NCI-H774 (cell line): ENCODE measurements at regions not wholly inside any gene's neighbourhood (a gene's known extent, or its start where the extent isn't known, plus 50 kb on each side); places are given as distances from the start of the nearest gene placed in this dataset.

Experiments
- DNase-seq: peaks from one replicate; lab custom pipeline; 2025; lab: John Stamatoyannopoulos, UW

DNA sequence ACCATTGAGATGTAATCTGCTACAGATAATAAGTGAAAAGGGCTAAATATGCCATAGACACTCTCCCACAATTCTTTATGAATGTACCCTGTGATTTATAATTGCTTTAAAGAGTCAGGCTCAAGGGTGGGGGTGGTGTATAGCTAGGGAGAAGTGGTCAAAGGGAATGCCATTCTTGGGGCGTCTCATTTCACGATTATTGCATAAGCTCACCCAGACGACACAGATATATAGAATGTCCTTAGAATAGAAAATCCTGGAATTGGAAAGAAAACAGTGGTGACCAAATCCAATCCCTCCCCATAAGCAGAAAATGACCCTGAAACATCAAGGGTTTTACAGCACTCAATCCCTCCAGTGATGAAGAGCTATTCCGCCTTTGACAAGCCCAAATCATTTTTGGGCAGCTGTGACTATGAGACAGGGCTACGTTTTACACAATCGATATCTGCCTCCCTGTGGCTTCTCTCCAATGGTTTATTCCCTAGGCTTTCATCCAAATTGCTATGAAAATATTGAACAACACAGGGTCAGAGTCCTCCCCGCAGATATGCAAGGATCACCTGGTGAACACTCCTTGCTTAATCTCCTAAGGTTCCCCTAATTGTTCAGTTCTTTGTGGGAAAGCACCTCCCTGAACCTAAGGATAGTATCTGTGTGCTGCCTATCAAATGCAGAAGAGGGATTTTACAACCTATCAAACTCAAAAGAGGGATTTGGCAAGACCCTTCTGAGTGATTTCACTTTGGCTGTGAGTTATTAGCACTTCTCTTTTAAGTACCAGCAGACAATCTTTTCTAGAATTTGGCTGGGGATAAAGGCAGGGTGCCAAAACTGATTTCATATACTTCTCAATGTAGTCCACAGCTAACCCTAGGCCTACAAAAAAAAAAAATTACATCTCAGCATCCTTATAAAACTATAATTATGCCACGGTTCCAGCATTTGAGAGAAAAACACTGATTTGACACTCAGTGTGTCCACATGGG lies 144.9 kb upstream of the CDH6 start:
- DNase-seq: no peak

GRCh38 chr5:31047621-31048020 lies 145.9 kb upstream of the CDH6 start:
- no peak for DNase-seq

DNA sequence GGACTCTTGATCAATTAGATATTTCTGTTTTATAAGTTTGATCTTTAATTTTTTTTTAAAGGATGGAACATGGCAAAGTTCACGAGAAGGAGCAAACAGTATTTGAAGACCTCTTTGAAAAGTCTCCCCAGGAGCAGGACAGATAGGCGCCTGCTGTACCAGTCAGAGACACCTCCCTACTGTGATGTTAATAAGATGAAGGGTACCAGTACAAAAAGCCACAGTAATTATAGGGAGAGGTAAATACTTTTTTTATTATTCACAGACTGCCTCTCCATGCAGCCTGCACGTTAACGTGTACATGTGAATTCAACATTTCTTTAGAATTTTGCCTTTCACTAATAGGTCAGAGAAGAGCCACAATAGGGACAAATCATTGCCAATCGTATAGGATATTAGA lies 146.5 kb upstream of the CDH6 start:
- DNase-seq: no peak

- no peak for DNase-seq
Measured at GRCh38 chr5:31036411-31036810, 157.1 kb upstream of the CDH6 start.

GRCh38 chr5:31033295-31033694 lies 160.2 kb upstream of the CDH6 start:
- DNase-seq: no peak

DNA sequence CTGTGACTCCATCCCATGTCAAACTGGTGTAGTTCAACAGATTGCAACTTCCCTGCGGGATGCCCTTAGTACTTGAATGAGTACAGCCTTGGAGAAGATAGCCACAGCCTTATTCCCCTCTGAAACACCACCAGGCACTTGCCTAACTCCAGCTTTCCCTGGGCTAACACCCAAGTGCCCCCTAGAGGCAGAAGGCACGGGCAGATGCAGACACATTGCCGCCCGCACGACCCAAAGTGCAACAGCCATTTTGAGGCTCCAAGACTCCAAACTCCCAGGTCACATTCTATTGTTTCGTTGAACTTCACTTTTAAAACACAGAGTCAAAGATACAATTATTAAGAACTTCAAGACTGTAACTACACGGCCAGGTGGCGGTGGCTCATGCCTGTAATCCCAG lies 163.6 kb upstream of the CDH6 start:
- no peak for DNase-seq

DNA sequence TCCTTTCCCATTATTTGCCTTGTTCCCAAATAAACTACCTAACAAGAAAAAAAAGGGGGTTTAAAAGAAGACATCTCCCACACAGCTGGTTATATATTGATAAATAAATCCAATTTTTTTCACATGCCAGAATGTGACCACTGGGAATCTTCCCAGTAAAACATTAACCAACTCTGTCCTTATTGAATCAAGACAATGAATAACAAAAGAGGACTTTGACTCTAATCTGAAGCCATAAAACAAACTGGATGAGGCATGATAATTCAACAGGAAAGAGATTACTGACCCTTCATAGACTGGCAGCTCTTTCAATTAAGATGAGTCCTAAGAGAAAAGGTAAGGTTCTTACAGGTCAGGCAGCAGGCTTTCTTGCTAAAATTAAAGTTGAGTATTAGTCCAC lies 165.8 kb upstream of the CDH6 start:
- DNase-seq: no peak

DNA sequence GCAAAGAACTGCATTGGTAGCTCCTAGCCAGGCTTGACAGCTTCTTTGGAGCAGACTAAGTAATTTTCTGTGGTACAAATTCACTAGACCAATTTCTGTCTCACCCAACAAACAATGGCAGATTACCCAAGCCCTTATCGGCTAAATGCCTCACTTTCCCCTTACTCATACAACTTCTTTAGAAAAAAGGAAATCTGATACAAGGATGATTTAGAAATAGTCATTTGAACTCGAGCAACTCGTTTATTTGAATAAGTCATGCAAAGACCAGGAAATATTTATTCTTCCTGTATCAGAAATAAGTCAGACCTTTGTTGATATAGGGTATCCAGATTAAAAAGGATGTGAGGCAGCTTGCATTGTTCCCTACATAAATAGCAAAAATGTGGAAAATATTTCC lies 170.4 kb upstream of the CDH6 start:
- DNase-seq: no peak

DNA sequence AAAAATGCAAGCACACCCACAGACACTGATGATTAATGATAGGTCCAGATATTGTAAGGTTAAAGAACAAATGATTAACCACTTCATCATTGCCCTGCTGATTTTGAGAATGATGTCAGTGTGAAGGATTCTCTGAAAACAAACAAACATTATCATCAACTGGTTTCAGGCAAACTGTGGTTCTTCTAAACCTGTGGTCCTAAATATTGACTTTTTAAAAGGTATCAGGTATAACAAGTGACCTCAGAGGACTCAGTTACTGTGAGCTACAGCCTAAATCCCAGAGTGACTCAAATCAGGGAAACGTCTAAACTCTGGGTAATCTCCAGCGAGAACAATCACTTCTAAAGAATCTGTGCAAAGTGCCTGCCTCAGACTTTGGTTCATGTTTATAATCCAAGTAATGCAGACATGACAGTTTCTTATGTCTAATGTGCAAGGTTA lies 172.3 kb upstream of the CDH6 start:
- no peak for DNase-seq

GRCh38 chr5:31008231-31008630 lies 185.3 kb upstream of the CDH6 start:
- DNase-seq: no peak

GRCh38 chr5:31007672-31008071 lies 185.8 kb upstream of the CDH6 start:
- DNase-seq: no peak

DNA sequence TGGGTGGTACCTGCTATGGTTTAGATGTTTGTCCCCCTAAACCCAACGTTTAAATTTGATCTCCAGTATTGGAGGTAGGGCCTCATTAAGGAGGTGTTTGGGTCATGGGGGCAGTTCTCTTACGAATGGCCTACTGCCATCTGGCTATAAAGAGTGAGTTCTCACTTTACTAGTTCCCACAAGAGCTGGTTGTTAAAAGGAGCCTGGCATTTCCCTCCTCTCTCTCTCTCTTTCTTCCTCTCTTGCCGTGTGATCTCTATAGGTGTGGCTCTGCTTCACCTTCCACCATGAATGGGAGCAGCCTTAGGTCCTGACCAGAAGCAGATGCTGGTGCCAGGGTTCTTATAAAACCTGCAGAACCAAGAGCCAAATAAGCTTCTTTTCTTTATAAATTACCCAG lies 193.2 kb upstream of the CDH6 start:
- no peak for DNase-seq

GRCh38 chr5:30997681-30998080 lies 195.8 kb upstream of the CDH6 start:
- DNase-seq: no peak

DNA sequence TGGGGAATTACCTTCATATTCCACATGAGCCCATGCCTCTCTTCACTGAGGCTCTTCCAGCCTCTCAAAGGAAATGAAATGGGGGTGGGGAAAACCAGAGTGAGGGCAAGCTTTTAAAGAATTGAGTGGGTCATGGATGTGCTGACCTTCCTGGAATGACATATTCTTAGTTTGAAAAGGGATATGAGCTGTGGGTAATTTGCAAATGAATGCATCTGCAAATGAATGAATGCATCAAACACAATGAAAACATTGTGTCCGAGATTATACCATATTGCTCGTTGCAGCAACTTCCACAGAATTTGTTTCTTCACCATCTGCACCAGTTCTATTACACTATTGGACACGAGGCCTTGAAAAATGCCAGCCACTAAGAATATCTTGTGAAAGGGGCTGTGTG lies 198.6 kb upstream of the CDH6 start:
- no peak for DNase-seq

DNA sequence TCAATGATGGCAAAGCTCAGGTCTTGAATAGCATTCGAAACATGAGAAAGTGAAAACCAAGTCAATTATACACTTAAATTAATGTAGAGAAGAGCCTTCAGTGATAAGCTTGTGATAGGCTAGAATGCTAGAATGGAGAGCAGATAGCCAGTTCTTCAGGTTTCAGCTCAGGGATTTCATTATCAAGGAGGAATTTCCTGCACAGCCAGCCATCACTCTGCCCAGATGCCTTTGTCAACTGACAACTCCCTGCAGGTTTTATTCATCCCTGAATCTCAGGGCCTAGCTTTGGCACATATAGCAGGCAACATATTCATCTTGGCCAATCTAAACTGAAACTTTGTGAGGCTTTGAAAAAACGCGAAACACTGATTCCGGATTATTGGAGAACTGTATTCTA lies 199.3 kb upstream of the CDH6 start:
- DNase-seq: no peak

- DNase-seq: no peak
Measured at GRCh38 chr5:30991462-30991861, 202.0 kb upstream of the CDH6 start.

DNA sequence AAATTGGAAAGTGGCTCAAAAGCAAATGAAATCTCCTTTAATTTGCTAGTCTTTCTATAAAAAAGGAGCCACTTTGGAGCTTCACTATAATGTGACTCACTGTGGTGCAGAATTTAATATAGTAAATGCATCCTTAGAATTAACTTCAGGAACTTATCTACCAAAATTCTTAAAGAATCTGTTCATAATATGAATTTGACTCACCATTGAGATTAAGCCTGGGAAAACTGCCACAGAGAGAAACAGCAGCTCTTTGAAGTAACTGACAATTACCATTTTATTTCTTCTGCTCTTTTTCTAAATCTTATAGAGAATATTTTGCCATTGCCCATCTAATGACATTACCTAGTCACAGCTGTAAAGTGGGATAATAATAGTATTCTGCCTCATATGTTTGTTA lies 211.9 kb upstream of the CDH6 start:
- DNase-seq: no peak

DNA sequence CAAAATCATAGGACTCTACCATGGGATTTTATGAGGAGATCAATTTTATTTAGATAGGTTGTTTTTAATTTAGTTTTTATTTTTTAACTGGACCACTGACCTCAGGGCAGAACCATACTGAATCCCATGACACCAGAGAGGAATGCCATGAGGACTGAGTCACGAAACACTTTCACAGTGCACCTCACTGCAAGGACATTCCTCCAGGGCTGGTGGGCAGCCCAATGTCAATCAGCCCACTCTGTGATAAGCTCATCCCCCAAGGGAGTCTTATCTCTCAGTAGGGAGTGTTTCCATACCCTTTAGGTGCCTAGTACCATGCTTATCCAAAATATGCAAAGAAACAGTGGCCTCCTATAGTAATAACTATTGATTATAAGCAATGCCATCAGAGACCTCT lies 224.5 kb upstream of the CDH6 start:
- DNase-seq: no peak

DNA sequence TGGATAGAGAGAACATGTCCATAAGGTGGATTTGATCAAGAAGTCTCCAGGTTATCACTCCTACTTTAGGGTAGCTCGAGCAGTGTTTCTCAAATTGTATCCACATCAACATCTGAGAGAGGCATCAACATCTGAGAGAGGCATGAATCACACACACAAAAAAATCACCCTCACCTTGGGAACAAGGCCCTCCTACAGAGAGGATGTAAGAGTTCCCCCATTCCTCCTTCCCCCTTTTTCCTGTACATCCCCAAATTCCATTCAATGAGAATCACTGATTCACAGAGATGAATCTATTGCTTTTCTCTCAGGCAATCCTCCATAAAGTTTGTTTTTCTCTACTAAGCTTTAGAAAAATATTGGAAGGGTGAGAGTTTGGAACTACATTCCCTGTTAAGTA lies 233.4 kb upstream of the CDH6 start:
- DNase-seq: no peak

DNA sequence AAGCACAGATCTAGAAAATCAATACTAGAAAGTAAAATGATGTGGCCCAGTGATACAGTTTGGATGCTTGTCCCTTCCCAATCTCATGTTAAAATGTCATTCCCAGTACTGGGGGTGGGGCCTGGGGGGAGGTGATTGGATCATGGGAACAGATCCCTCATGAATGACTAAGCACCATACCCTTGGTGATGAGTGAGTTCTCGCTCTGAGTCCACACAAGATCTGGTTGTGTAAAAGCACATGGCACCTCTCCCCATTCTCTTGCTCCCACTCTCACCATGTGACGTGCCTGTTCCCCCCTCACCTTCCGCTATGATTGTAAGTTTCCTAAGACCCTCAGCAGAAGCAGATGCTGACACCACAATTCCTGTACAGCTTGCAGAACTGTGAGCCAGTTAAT lies 234.2 kb upstream of the CDH6 start:
- no peak for DNase-seq

DNA sequence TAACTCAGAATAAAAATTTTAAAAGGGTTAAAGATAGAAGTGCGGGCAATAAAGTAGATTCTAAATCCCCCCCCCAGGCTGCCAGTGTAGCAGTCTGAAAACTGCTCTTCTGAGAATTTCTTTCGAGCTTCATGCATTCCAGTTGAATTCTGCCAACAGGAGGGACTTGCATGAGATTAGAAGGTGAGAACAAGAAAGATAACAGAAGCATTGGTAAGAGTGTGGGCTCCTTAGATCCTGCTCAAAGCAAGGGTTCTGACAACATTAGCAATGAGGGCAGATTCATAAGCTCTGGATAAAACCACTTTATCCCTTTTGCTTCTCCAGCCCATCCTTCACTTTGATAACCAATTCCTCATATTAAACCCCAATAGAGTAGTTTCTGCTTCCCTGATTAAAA lies 235.9 kb upstream of the CDH6 start:
- no peak for DNase-seq

GRCh38 chr5:30956251-30956650 lies 237.2 kb upstream of the CDH6 start:
- DNase-seq: no peak

DNA sequence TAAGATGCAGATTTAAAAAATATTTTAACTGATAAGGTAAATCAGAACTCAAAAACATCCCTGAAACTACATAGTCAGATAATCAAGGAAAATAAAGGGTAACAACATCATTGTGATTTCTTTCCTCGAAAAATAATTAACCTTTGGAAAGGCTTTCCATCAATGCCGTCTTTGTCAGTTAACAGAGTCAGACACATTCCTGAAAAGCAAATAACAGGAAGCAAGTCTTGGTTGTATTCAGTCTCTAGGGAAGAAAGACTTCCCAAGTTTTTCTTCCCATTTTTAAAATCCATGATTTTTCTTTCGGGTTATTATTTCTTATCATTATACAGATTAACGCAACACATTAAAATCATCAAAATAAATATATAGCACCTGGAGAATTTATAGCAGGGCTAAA lies 256.4 kb upstream of the CDH6 start:
- DNase-seq: no peak

GRCh38 chr5:30933599-30933998 lies 259.9 kb upstream of the CDH6 start:
- no peak for DNase-seq
